ENCODE measurements at regions not wholly inside any gene's neighbourhood (a gene's known extent, or its start where the extent isn't known, plus 50 kb on each side); places are given as distances from the start of the nearest gene placed in this dataset.
"Not testable (repeated sequence)": the region's sequence is repeated elsewhere in the genome, so short reads cannot be mapped to it uniquely, and the experiment has no call there.

DNA sequence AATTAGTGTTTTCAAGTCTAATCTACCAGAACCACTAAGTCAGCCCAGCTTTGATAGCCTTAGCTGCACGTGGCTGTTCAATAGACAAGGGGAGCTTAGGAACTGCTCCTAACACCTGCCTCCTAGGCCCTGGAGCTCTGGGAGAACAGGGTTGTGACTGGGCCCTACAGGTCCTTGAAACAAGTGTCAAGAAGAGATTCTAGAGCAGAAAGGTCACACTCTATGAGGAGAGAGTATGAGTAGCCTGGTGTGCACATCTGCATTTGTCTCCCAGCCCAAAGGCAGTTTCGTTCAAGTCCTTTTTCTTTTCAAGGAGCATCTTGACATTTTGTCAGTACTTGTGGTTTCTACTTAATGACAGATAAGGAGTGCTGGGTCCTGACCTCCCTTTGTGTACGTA, 206.1 kb downstream of the PRELID2 start:
- BruUV-seq (replicated peaks): no TSS peak
- Histone ChIP-seq H3K9me3 (ENCODE audit: low read depth, low read length, poor library complexity, severe bottlenecking) (peaks cover 2% of the 10 kb centered on the region), H3K27ac (ENCODE audit: low read depth, low read length, poor library complexity, severe bottlenecking) (no peak overlapping the region), H3K4me3 (ENCODE audit: low read depth, low read length, poor library complexity, severe bottlenecking) (no peak overlapping the region), H3K27me3 (replicated peaks; ENCODE audit: insufficient read depth, low read depth, low read length, poor library complexity) (no peaks in the 10 kb centered on the region), H3K4me1 (ENCODE audit: insufficient read depth, low read length, poor library complexity, severe bottlenecking) (peaks cover 8% of the 10 kb centered on the region), H3K36me3 (ENCODE audit: insufficient read depth, low read length, poor library complexity, severe bottlenecking) (no peaks in the 10 kb centered on the region)
- no peak for TF ChIP-seq EZH2 (IDR thresholded peaks at IDR 0.05; ENCODE audit: borderline replicate concordance, low read depth, low read length, poor library complexity, severe bottlenecking)
- TF ChIP-seq, protein P1, sequence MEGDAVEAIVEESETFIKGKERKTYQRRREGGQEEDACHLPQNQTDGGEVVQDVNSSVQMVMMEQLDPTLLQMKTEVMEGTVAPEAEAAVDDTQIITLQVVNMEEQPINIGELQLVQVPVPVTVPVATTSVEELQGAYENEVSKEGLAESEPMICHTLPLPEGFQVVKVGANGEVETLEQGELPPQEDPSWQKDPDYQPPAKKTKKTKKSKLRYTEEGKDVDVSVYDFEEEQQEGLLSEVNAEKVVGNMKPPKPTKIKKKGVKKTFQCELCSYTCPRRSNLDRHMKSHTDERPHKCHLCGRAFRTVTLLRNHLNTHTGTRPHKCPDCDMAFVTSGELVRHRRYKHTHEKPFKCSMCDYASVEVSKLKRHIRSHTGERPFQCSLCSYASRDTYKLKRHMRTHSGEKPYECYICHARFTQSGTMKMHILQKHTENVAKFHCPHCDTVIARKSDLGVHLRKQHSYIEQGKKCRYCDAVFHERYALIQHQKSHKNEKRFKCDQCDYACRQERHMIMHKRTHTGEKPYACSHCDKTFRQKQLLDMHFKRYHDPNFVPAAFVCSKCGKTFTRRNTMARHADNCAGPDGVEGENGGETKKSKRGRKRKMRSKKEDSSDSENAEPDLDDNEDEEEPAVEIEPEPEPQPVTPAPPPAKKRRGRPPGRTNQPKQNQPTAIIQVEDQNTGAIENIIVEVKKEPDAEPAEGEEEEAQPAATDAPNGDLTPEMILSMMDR (conservative IDR thresholded peaks at IDR 0.05; ENCODE audit: low read depth, low read length): no peak
- ChIA-PET CTCF (no interaction called here), POLR2A (ENCODE audit: low non-redundant PET) (no interaction called here)
- DNase-seq (ENCODE audit: low spot score): peak; percentile 6
- intact Hi-C loops (cut with micrococcal nuclease; ENCODE audit: unreplicated experiment): no loop called here

DNA sequence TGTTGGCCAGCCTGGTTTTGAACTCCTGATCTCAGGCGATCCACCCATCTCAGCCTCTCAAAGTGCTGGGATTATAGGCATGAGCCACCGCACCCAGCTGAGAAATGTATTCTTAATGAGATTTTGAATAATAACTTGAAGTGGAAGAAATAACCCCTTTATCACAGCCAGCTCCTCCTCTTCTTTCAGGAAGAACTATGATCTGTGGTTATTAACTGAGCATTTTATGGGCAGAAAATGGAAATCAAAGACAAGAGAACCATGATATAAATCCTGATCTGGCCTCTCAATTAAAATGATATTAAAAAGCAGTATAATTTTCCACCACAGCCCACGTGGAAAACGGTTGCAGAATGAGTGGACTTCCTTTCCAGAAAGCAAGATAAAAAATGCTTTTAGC, 206.6 kb downstream of the PRELID2 start:
- intact Hi-C loops (cut with micrococcal nuclease; ENCODE audit: unreplicated experiment): no loop called here
- peak; percentile 17 for DNase-seq (ENCODE audit: low spot score)
- Histone ChIP-seq H3K27me3 (replicated peaks; ENCODE audit: insufficient read depth, low read depth, low read length, poor library complexity) (no peaks in the 10 kb centered on the region), H3K4me1 (ENCODE audit: insufficient read depth, low read length, poor library complexity, severe bottlenecking) (peaks cover 8% of the 10 kb centered on the region), H3K36me3 (ENCODE audit: insufficient read depth, low read length, poor library complexity, severe bottlenecking) (no peaks in the 10 kb centered on the region), H3K9me3 (ENCODE audit: low read depth, low read length, poor library complexity, severe bottlenecking) (peaks cover 7% of the 10 kb centered on the region), H3K4me3 (ENCODE audit: low read depth, low read length, poor library complexity, severe bottlenecking) (no peak overlapping the region), H3K27ac (ENCODE audit: low read depth, low read length, poor library complexity, severe bottlenecking) (no peak overlapping the region)
- POLR2A ChIA-PET (ENCODE audit: low non-redundant PET): no interaction called here
- TF ChIP-seq EZH2 (IDR thresholded peaks at IDR 0.05; ENCODE audit: borderline replicate concordance, low read depth, low read length, poor library complexity, severe bottlenecking): no peak
- TF ChIP-seq, protein P1 (conservative IDR thresholded peaks at IDR 0.05; ENCODE audit: low read depth, low read length): no peak
- BruUV-seq (replicated peaks): no TSS peak
- CTCF ChIA-PET: no interaction called here

GRCh38 chr5:145619806-145620310, 215.3 kb downstream of the PRELID2 start:
- POLR2A ChIA-PET (ENCODE audit: low non-redundant PET): no interaction called here
- no peak for DNase-seq (ENCODE audit: low spot score)
- no peaks in the 10 kb centered on the region for H3K36me3 ChIP-seq (ENCODE audit: insufficient read depth, low read length, poor library complexity, severe bottlenecking)
- no peaks in the 10 kb centered on the region for H3K4me1 ChIP-seq (ENCODE audit: insufficient read depth, low read length, poor library complexity, severe bottlenecking)
- H3K9me3 ChIP-seq (ENCODE audit: low read depth, low read length, poor library complexity, severe bottlenecking): peaks cover 7% of the 10 kb centered on the region
- CTCF ChIA-PET: no interaction called here
- no peak for TF ChIP-seq EZH2 (IDR thresholded peaks at IDR 0.05; ENCODE audit: borderline replicate concordance, low read depth, low read length, poor library complexity, severe bottlenecking)
- TF ChIP-seq, protein P1 (conservative IDR thresholded peaks at IDR 0.05; ENCODE audit: low read depth, low read length): no peak
- no TSS peak for BruUV-seq (replicated peaks)
- H3K27ac ChIP-seq (ENCODE audit: low read depth, low read length, poor library complexity, severe bottlenecking): no peak overlapping the region
- no peak overlapping the region for H3K4me3 ChIP-seq (ENCODE audit: low read depth, low read length, poor library complexity, severe bottlenecking)
- intact Hi-C loops (cut with micrococcal nuclease; ENCODE audit: unreplicated experiment): no loop called here
- H3K27me3 ChIP-seq (replicated peaks; ENCODE audit: insufficient read depth, low read depth, low read length, poor library complexity): no peaks in the 10 kb centered on the region

DNA sequence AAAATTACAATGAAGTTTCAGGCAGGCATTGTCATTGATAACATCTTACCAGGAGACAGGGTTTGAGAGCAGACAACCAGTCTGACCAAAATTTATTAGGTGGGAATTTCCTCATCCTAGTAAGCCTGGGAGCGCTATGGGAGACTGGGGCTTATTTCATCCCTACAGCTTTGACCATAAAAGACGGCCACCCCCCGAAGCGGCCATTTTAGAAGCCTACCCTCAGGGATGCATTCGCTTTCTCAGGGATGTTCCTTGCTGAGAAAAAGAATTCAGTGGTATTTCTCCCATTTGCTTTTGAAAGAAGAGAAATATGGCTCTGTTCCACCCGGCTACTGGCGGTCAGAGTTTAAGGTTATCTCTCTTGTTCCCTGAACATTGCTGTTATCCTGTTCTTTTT, 218.4 kb downstream of the PRELID2 start:
- H3K4me1 ChIP-seq (ENCODE audit: insufficient read depth, low read length, poor library complexity, severe bottlenecking); BruUV-seq (replicated peaks); CTCF ChIA-PET; POLR2A ChIA-PET (ENCODE audit: low non-redundant PET); H3K27me3 ChIP-seq (replicated peaks; ENCODE audit: insufficient read depth, low read depth, low read length, poor library complexity); H3K36me3 ChIP-seq (ENCODE audit: insufficient read depth, low read length, poor library complexity, severe bottlenecking); H3K4me3 ChIP-seq (ENCODE audit: low read depth, low read length, poor library complexity, severe bottlenecking); H3K9me3 ChIP-seq (ENCODE audit: low read depth, low read length, poor library complexity, severe bottlenecking); DNase-seq (ENCODE audit: low spot score); intact Hi-C loops (cut with micrococcal nuclease; ENCODE audit: unreplicated experiment); H3K27ac ChIP-seq (ENCODE audit: low read depth, low read length, poor library complexity, severe bottlenecking): not testable (repeated sequence)

Data from A673 (cell line).